Esophagus squamous epithelium (tissue), 4 donors: ENCODE measurements at regions not wholly inside any gene's neighbourhood (a gene's known extent, or its start where the extent isn't known, plus 50 kb on each side); places are given as distances from the start of the nearest gene placed in this dataset.

ENCODE experiments used
- CTCF ChIP-seq, 6 experiments: fragments of 450-650 bp in 4 of 6; fragments of 200-600 bp in 2 of 6; sonication (generic) in 2 of 6; IDR thresholded peaks; one replicate each; pipeline ENCODE4 v1.5.1; 2016 to 2019; ENCODE audit warnings: antibody characterized with exemption in 6 of 6, mild to moderate bottlenecking in 4 of 6, moderate library complexity in 4 of 6
- POLR2A ChIP-seq, 4 donors: fragments of 450-650 bp; IDR thresholded peaks; one replicate each; pipeline ENCODE4 v1.6.1; 2017; ENCODE audit warnings: antibody characterized with exemption in 4 of 4, mild to moderate bottlenecking in 4 of 4, moderate library complexity in 3 of 4

GRCh38 chr13:73131247-73131646 lies 72.4 kb downstream of the KLF5 start:
- TF ChIP-seq CTCF (IDR thresholded peaks at IDR 0.05) (no peak), POLR2A (IDR thresholded peaks at IDR 0.05) (no peak)
